Liver (tissue), 3 donors: ENCODE measurements at regions not wholly inside any gene's neighbourhood (a gene's known extent, or its start where the extent isn't known, plus 50 kb on each side); places are given as distances from the start of the nearest gene placed in this dataset.

Source experiments
- EGR1 ChIP-seq, 2 donors: IDR thresholded peaks; 2 replicates each; pipeline ENCODE4 v1.6.1; 2016 to 2018; ENCODE audit warnings: antibody characterized with exemption in 2 of 2, low read depth in 2 of 2
- GABPA ChIP-seq, 2 donors: IDR thresholded peaks in 1 of 2; conservative IDR thresholded peaks in 1 of 2; 2 replicates each; pipeline ENCODE4 v1.6.1; 2016; ENCODE audit warnings: antibody characterized with exemption in 2 of 2, mild to moderate bottlenecking in 1 of 2, moderate library complexity in 1 of 2
- JUND ChIP-seq, 2 donors: IDR thresholded peaks; 2 replicates each; pipeline ENCODE4 v1.6.1; 2016; ENCODE audit warnings: antibody characterized with exemption in 2 of 2
- RAD21 ChIP-seq, 2 donors: IDR thresholded peaks; 2 replicates each; pipeline ENCODE4 v1.6.1; 2016; ENCODE audit warnings: antibody characterized with exemption in 2 of 2, mild to moderate bottlenecking in 2 of 2
- SP1 ChIP-seq: IDR thresholded peaks from 2 replicates; pipeline ENCODE4 v1.6.1; 2018; ENCODE audit warnings: antibody characterized with exemption, mild to moderate bottlenecking
- TAF1 ChIP-seq: conservative IDR thresholded peaks from 2 replicates; pipeline ENCODE4 v1.6.1; 2016; ENCODE audit warnings: antibody characterized with exemption, mild to moderate bottlenecking
- TF ChIP-seq, protein P1 (sequence below): fragments of 150-350 bp; IDR thresholded peaks from 2 replicates; pipeline ENCODE4 v1.5.1; 2017; ENCODE audit warnings: improper control_type of control experiment, low read depth, low read length; ENCODE audit not compliant: missing input control
- TF ChIP-seq, protein P2 (sequence below): IDR thresholded peaks from 2 replicates; pipeline ENCODE4 v1.6.1; 2016; ENCODE audit warnings: antibody characterized with exemption
- TF ChIP-seq, protein P3 (sequence below): IDR thresholded peaks from 2 replicates; pipeline ENCODE4 v1.6.1; 2016; ENCODE audit warnings: antibody characterized with exemption
- TF ChIP-seq, protein P4 (sequence below): IDR thresholded peaks from 2 replicates; pipeline ENCODE4 v1.6.1; 2016; ENCODE audit warnings: antibody characterized with exemption, mild to moderate bottlenecking
- TF ChIP-seq, protein P5 (sequence below): IDR thresholded peaks from 2 replicates; pipeline ENCODE4 v1.6.1; 2016; ENCODE audit warnings: antibody characterized with exemption
- donor health status: healthy.
- donor health status: healthy.

DNA sequence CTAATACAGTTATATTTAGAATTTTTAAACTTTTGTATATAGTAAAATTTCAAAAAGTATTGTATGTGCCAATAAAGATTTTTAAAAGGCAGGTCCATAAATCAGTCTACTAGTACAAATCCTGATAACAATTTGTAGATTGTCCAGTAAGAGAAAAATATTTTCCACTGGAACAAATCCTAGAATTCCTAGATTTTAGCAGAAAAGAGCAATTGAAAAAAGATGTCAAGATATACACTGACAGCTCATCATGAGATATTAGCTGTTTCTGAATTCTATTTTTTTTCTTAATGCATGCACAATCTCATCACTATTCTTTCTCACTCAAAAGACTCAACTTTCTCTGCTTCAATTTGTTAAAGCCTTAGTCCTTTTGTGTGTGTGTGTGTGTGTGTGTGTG lies 289.2 kb upstream of the MAD2L1 start:
- TF ChIP-seq, protein P1, sequence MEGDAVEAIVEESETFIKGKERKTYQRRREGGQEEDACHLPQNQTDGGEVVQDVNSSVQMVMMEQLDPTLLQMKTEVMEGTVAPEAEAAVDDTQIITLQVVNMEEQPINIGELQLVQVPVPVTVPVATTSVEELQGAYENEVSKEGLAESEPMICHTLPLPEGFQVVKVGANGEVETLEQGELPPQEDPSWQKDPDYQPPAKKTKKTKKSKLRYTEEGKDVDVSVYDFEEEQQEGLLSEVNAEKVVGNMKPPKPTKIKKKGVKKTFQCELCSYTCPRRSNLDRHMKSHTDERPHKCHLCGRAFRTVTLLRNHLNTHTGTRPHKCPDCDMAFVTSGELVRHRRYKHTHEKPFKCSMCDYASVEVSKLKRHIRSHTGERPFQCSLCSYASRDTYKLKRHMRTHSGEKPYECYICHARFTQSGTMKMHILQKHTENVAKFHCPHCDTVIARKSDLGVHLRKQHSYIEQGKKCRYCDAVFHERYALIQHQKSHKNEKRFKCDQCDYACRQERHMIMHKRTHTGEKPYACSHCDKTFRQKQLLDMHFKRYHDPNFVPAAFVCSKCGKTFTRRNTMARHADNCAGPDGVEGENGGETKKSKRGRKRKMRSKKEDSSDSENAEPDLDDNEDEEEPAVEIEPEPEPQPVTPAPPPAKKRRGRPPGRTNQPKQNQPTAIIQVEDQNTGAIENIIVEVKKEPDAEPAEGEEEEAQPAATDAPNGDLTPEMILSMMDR, result no peak
- TF ChIP-seq, protein P2, sequence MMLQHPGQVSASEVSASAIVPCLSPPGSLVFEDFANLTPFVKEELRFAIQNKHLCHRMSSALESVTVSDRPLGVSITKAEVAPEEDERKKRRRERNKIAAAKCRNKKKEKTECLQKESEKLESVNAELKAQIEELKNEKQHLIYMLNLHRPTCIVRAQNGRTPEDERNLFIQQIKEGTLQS, result no peak
- TF ChIP-seq, protein P3, sequence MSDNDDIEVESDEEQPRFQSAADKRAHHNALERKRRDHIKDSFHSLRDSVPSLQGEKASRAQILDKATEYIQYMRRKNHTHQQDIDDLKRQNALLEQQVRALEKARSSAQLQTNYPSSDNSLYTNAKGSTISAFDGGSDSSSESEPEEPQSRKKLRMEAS, result no peak
- no peak for TF ChIP-seq RAD21 (IDR thresholded peaks at IDR 0.05)
- no peak for TF ChIP-seq JUND (IDR thresholded peaks at IDR 0.05)
- TF ChIP-seq, protein P4, sequence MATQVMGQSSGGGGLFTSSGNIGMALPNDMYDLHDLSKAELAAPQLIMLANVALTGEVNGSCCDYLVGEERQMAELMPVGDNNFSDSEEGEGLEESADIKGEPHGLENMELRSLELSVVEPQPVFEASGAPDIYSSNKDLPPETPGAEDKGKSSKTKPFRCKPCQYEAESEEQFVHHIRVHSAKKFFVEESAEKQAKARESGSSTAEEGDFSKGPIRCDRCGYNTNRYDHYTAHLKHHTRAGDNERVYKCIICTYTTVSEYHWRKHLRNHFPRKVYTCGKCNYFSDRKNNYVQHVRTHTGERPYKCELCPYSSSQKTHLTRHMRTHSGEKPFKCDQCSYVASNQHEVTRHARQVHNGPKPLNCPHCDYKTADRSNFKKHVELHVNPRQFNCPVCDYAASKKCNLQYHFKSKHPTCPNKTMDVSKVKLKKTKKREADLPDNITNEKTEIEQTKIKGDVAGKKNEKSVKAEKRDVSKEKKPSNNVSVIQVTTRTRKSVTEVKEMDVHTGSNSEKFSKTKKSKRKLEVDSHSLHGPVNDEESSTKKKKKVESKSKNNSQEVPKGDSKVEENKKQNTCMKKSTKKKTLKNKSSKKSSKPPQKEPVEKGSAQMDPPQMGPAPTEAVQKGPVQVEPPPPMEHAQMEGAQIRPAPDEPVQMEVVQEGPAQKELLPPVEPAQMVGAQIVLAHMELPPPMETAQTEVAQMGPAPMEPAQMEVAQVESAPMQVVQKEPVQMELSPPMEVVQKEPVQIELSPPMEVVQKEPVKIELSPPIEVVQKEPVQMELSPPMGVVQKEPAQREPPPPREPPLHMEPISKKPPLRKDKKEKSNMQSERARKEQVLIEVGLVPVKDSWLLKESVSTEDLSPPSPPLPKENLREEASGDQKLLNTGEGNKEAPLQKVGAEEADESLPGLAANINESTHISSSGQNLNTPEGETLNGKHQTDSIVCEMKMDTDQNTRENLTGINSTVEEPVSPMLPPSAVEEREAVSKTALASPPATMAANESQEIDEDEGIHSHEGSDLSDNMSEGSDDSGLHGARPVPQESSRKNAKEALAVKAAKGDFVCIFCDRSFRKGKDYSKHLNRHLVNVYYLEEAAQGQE, result no peak
- TF ChIP-seq, protein P5, sequence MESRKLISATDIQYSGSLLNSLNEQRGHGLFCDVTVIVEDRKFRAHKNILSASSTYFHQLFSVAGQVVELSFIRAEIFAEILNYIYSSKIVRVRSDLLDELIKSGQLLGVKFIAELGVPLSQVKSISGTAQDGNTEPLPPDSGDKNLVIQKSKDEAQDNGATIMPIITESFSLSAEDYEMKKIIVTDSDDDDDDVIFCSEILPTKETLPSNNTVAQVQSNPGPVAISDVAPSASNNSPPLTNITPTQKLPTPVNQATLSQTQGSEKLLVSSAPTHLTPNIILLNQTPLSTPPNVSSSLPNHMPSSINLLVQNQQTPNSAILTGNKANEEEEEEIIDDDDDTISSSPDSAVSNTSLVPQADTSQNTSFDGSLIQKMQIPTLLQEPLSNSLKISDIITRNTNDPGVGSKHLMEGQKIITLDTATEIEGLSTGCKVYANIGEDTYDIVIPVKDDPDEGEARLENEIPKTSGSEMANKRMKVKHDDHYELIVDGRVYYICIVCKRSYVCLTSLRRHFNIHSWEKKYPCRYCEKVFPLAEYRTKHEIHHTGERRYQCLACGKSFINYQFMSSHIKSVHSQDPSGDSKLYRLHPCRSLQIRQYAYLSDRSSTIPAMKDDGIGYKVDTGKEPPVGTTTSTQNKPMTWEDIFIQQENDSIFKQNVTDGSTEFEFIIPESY, result no peak
- no peak for TF ChIP-seq TAF1
- no peak for TF ChIP-seq EGR1 (IDR thresholded peaks at IDR 0.05; ENCODE audit: low read depth in 2 of 2)
- TF ChIP-seq SP1, result no peak
- TF ChIP-seq GABPA (IDR thresholded peaks at IDR 0.05 in 1 of 2, conservative IDR thresholded peaks at IDR 0.05 in 1 of 2), result no peak
